Dendritic cell treated with granulocyte-macrophage colony-stimulating factor and Interleukin-4, amounts not matched to agents 40 ng/mL and 50 ng/mL, for 4 days (primary cell): ENCODE measurements at regions not wholly inside any gene's neighbourhood (a gene's known extent, or its start where the extent isn't known, plus 50 kb on each side); places are given as distances from the start of the nearest gene placed in this dataset.
"Not testable (repeated sequence)": the region's sequence is repeated elsewhere in the genome, so short reads cannot be mapped to it uniquely, and the experiment has no call there.

Experiments
- H3K27ac Mint-ChIP-seq: one replicate; pipeline ENCODE4 v1.8.0; 2022; ENCODE audit warnings: mild to moderate bottlenecking, mixed read lengths
- H3K27me3 Mint-ChIP-seq: one replicate; pipeline ENCODE4 v1.8.0; 2022; ENCODE audit warnings: mild to moderate bottlenecking, mixed read lengths
- H3K36me3 Mint-ChIP-seq: one replicate; pipeline ENCODE4 v1.8.0; 2022; ENCODE audit warnings: low read depth, mixed read lengths
- H3K4me1 Mint-ChIP-seq: one replicate; pipeline ENCODE4 v1.8.0; 2022; ENCODE audit warnings: low read depth, mixed read lengths
- H3K4me3 Mint-ChIP-seq: one replicate; pipeline ENCODE4 v1.8.0; 2022; ENCODE audit warnings: mild to moderate bottlenecking, moderate library complexity, mixed read lengths
- H3K9me3 Mint-ChIP-seq: one replicate; pipeline ENCODE4 v1.8.0; 2022; ENCODE audit warnings: mixed read lengths
- intact Hi-C: fragments of 100-400 bp; cut with micrococcal nuclease; formaldehyde crosslinking; loops from one replicate; pipeline ENCODE4 v1.15.0; 2022

GRCh38 chr2:91565689-91566430 lies 2874.4 kb downstream of the RPIA start:
- H3K4me3 Mint-ChIP-seq, H3K4me1 Mint-ChIP-seq, H3K36me3 Mint-ChIP-seq, H3K27ac Mint-ChIP-seq, H3K27me3 Mint-ChIP-seq, H3K9me3 Mint-ChIP-seq, intact Hi-C loops: not testable (repeated sequence)

- H3K36me3 Mint-ChIP-seq, H3K27ac Mint-ChIP-seq, H3K4me1 Mint-ChIP-seq, H3K9me3 Mint-ChIP-seq, H3K27me3 Mint-ChIP-seq, H3K4me3 Mint-ChIP-seq, intact Hi-C loops: not testable (repeated sequence)
These were observed 2875.1 kb downstream of the RPIA start for GRCh38 chr2:91566611-91567010.

- H3K27ac Mint-ChIP-seq, H3K27me3 Mint-ChIP-seq, H3K36me3 Mint-ChIP-seq, intact Hi-C loops, H3K4me3 Mint-ChIP-seq, H3K9me3 Mint-ChIP-seq, H3K4me1 Mint-ChIP-seq: not testable (repeated sequence)
These were observed 2876.3 kb downstream of the RPIA start for GRCh38 chr2:91567546-91568335.

- H3K4me3 Mint-ChIP-seq, H3K4me1 Mint-ChIP-seq, intact Hi-C loops, H3K27ac Mint-ChIP-seq, H3K9me3 Mint-ChIP-seq, H3K27me3 Mint-ChIP-seq, H3K36me3 Mint-ChIP-seq: not testable (repeated sequence)
These were observed 2877.2 kb downstream of the RPIA start for GRCh38 chr2:91568391-91569338.

GRCh38 chr2:91571239-91571923 lies 2879.9 kb downstream of the RPIA start:
- H3K9me3 Mint-ChIP-seq, H3K36me3 Mint-ChIP-seq, H3K4me1 Mint-ChIP-seq, H3K4me3 Mint-ChIP-seq, H3K27me3 Mint-ChIP-seq, H3K27ac Mint-ChIP-seq, intact Hi-C loops: not testable (repeated sequence)

- not testable (repeated sequence) for H3K9me3 Mint-ChIP-seq
These were observed 2881.5 kb downstream of the RPIA start for GRCh38 chr2:91573018-91573417.

GRCh38 chr2:91573755-91574154 lies 2882.3 kb downstream of the RPIA start:
- H3K4me3 Mint-ChIP-seq, H3K27ac Mint-ChIP-seq, H3K4me1 Mint-ChIP-seq, H3K27me3 Mint-ChIP-seq, H3K9me3 Mint-ChIP-seq, intact Hi-C loops, H3K36me3 Mint-ChIP-seq: not testable (repeated sequence)

More at GRCh38 chr2:91573018-91573417, 2881.5 kb downstream of the RPIA start:
- H3K4me1 Mint-ChIP-seq, intact Hi-C loops, H3K4me3 Mint-ChIP-seq, H3K36me3 Mint-ChIP-seq, H3K27ac Mint-ChIP-seq, H3K27me3 Mint-ChIP-seq: not testable (repeated sequence)

GRCh38 chr2:91574255-91574654 lies 2882.8 kb downstream of the RPIA start:
- intact Hi-C loops, H3K9me3 Mint-ChIP-seq: not testable (repeated sequence)

GRCh38 chr2:91575701-91576100 lies 2884.2 kb downstream of the RPIA start:
- H3K4me1 Mint-ChIP-seq, intact Hi-C loops, H3K36me3 Mint-ChIP-seq, H3K4me3 Mint-ChIP-seq, H3K9me3 Mint-ChIP-seq, H3K27ac Mint-ChIP-seq, H3K27me3 Mint-ChIP-seq: not testable (repeated sequence)

More at GRCh38 chr2:91574255-91574654, 2882.8 kb downstream of the RPIA start:
- not testable (repeated sequence) for H3K27ac Mint-ChIP-seq, H3K36me3 Mint-ChIP-seq, H3K27me3 Mint-ChIP-seq, H3K4me3 Mint-ChIP-seq, H3K4me1 Mint-ChIP-seq

GRCh38 chr2:91577406-91577805 lies 2885.9 kb downstream of the RPIA start:
- H3K4me3 Mint-ChIP-seq, intact Hi-C loops, H3K36me3 Mint-ChIP-seq, H3K27me3 Mint-ChIP-seq, H3K4me1 Mint-ChIP-seq, H3K9me3 Mint-ChIP-seq, H3K27ac Mint-ChIP-seq: not testable (repeated sequence)

GRCh38 chr2:91578678-91579077 lies 2887.2 kb downstream of the RPIA start:
- H3K4me1 Mint-ChIP-seq, H3K36me3 Mint-ChIP-seq, H3K4me3 Mint-ChIP-seq, intact Hi-C loops, H3K9me3 Mint-ChIP-seq, H3K27ac Mint-ChIP-seq, H3K27me3 Mint-ChIP-seq: not testable (repeated sequence)

- H3K27me3 Mint-ChIP-seq, H3K4me1 Mint-ChIP-seq, intact Hi-C loops, H3K9me3 Mint-ChIP-seq, H3K4me3 Mint-ChIP-seq, H3K36me3 Mint-ChIP-seq, H3K27ac Mint-ChIP-seq: not testable (repeated sequence)
These were observed 2888.1 kb downstream of the RPIA start for GRCh38 chr2:91579555-91579954.

GRCh38 chr2:91580043-91580442 lies 2888.6 kb downstream of the RPIA start:
- H3K36me3 Mint-ChIP-seq, H3K9me3 Mint-ChIP-seq, intact Hi-C loops, H3K4me3 Mint-ChIP-seq, H3K27ac Mint-ChIP-seq, H3K4me1 Mint-ChIP-seq, H3K27me3 Mint-ChIP-seq: not testable (repeated sequence)

- H3K9me3 Mint-ChIP-seq, H3K36me3 Mint-ChIP-seq, intact Hi-C loops, H3K4me3 Mint-ChIP-seq, H3K4me1 Mint-ChIP-seq, H3K27ac Mint-ChIP-seq: not testable (repeated sequence)
- H3K27me3 Mint-ChIP-seq, result peaks cover 11% of the 10 kb centered on the region
These were observed 2895.6 kb downstream of the RPIA start for GRCh38 chr2:91587098-91587497.
